ENCODE measurements at regions not wholly inside any gene's neighbourhood (a gene's known extent, or its start where the extent isn't known, plus 50 kb on each side); places are given as distances from the start of the nearest gene placed in this dataset.

DNA sequence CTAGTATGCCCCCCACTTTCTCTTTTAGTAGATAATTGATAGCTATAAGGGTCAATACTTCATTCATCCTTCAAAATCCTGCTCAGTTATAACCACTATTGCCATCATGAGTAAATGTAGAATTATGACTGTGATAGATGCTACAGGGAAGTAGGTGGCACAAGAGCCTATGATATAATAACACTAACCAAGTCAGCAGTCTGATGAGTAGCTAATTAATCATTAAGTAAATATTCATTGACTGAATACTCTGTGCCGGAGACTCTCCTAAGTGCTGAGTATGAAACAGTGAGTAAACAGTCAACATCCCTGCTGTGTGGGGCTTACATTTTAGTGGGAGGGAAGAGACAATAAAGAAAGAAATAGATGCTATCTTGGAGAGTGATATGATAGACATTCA is 430.3 kb upstream of the ZNF462 start:
- Histone ChIP-seq H3K79me1 (ENCODE audit: insufficient read depth, low read depth, low read length, poor library complexity, severe bottlenecking) (no peaks in the 10 kb centered on the region), H3K9ac (ENCODE audit: extremely low read depth, insufficient read length, low read length) (no peak overlapping the region), H2BK120ac (ENCODE audit: low read depth, low read length, poor library complexity, severe bottlenecking) (no peak overlapping the region), H2BK15ac (ENCODE audit: low read depth, low read length) (no peak overlapping the region), H4K8ac (replicated peaks; ENCODE audit: insufficient read length, low read depth, low read length) (no peak overlapping the region), H4K91ac (ENCODE audit: insufficient read length, low read depth, low read length) (no peak overlapping the region), H3K4ac (ENCODE audit: low read depth, low read length) (no peak overlapping the region), H2BK5ac (ENCODE audit: insufficient read length, low read length) (no peak overlapping the region), H3K23ac (ENCODE audit: insufficient read length, low read depth, low read length) (no peak overlapping the region), H3K79me2 (ENCODE audit: insufficient read depth, low read length) (no peaks in the 10 kb centered on the region), H3K27ac (ENCODE audit: insufficient read length, low read depth, low read length) (no peak overlapping the region), H3K4me2 (ENCODE audit: insufficient read depth, insufficient read length, low read length) (no peak overlapping the region), H3K27me3 (ENCODE audit: insufficient read depth, low read length) (no peaks in the 10 kb centered on the region), H3K56ac (ENCODE audit: insufficient read length, low read depth, low read length) (no peak overlapping the region), H3K23me2 (ENCODE audit: insufficient read length, low read depth, low read length, poor library complexity, severe bottlenecking) (no peaks in the 10 kb centered on the region), H3K9me3 (ENCODE audit: control insufficient read depth, low read depth, low read length) (no peaks in the 10 kb centered on the region), H2BK20ac (ENCODE audit: low read depth, low read length, poor library complexity, severe bottlenecking) (no peak overlapping the region), H3K4me1 (ENCODE audit: insufficient read depth, low read length) (no peaks in the 10 kb centered on the region), H3T11ph (ENCODE audit: low read length) (no peak overlapping the region), H3K18ac (ENCODE audit: insufficient read length, low read depth, low read length) (no peak overlapping the region), H4K20me1 (ENCODE audit: control insufficient read depth, insufficient read depth, insufficient read length) (no peaks in the 10 kb centered on the region), H3K14ac (ENCODE audit: insufficient read depth, low read length) (no peak overlapping the region), H2AFZ (ENCODE audit: low read length) (no peak overlapping the region), H4K5ac (ENCODE audit: insufficient read length, low read depth, low read length) (no peak overlapping the region), H2BK12ac (ENCODE audit: insufficient read length, low read depth, low read length) (no peak overlapping the region), H2AK5ac (ENCODE audit: insufficient read length, low read length) (no peak overlapping the region)
- H3K27me3 Mint-ChIP-seq (ENCODE audit: low read depth), result no peaks in the 10 kb centered on the region
- DNase-seq, result no peak
- no peak overlapping the region for H3K4me3 Mint-ChIP-seq
- WGBS (ENCODE audit: extremely low coverage, insufficient read length, low lambda C conversion rate), result no CpG with 5 or more reads among the region's 1 CpG
- H3K27ac Mint-ChIP-seq, result no peak overlapping the region
- H3K9me3 Mint-ChIP-seq, result no peaks in the 10 kb centered on the region
- TF ChIP-seq, protein P1, sequence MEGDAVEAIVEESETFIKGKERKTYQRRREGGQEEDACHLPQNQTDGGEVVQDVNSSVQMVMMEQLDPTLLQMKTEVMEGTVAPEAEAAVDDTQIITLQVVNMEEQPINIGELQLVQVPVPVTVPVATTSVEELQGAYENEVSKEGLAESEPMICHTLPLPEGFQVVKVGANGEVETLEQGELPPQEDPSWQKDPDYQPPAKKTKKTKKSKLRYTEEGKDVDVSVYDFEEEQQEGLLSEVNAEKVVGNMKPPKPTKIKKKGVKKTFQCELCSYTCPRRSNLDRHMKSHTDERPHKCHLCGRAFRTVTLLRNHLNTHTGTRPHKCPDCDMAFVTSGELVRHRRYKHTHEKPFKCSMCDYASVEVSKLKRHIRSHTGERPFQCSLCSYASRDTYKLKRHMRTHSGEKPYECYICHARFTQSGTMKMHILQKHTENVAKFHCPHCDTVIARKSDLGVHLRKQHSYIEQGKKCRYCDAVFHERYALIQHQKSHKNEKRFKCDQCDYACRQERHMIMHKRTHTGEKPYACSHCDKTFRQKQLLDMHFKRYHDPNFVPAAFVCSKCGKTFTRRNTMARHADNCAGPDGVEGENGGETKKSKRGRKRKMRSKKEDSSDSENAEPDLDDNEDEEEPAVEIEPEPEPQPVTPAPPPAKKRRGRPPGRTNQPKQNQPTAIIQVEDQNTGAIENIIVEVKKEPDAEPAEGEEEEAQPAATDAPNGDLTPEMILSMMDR (conservative IDR thresholded peaks at IDR 0.05), result no peak
- peaks cover 0 to 2% of the 10 kb centered on the region in 2 experiments; a peak in 1 of 4 replicates for H3K4me1 Mint-ChIP-seq
- no peaks in the 10 kb centered on the region for H3K36me3 Mint-ChIP-seq (ENCODE audit: insufficient read depth in 1 of 3, low read depth in 3 of 3)

Data from H9 (cell line).